Mesenteric fat pad (tissue), 1 donor: ENCODE measurements at regions not wholly inside any gene's neighbourhood (a gene's known extent, or its start where the extent isn't known, plus 50 kb on each side); places are given as distances from the start of the nearest gene placed in this dataset.
A peak's percentile ranks its signal among the peaks of the same experiment; 100 is the strongest.
"Not testable (repeated sequence)": the region's sequence is repeated elsewhere in the genome, so short reads cannot be mapped to it uniquely, and the experiment has no call there.

Experiments
- DNase-seq: peaks from one replicate; pipeline ENCODE4 v3.0.0-alpha.2; 2020; ENCODE audit warnings: low spot score
- donor health status: DM: yes; HTN: yes; CAD: no.

- DNase-seq, result not testable (repeated sequence)
Measured at GRCh38 chr17:30713805-30714204, 110.7 kb downstream of the CRLF3 start.

DNA sequence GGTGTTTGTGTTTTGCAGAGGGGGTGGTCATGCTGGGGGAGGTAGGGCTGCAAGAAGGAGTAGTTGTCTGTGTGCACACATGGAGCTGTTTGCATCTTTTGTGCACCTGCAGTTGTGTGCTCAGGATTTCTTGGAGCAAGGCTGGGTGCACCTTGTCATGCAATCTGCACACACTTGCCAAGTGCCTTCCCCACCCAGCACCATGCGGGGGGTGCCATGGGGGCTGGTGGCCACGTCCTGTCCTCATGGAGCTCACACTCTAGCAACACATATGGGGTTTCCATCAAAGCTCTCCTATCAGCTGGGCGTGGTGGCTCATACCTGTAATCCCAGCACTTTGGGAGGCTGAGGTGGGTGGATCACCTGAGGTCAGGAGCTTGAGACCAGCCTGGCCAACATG, 111.6 kb downstream of the CRLF3 start:
- not testable (repeated sequence) for DNase-seq

GRCh38 chr17:30711626-30712507, 112.6 kb downstream of the CRLF3 start:
- not testable (repeated sequence) for DNase-seq

DNA sequence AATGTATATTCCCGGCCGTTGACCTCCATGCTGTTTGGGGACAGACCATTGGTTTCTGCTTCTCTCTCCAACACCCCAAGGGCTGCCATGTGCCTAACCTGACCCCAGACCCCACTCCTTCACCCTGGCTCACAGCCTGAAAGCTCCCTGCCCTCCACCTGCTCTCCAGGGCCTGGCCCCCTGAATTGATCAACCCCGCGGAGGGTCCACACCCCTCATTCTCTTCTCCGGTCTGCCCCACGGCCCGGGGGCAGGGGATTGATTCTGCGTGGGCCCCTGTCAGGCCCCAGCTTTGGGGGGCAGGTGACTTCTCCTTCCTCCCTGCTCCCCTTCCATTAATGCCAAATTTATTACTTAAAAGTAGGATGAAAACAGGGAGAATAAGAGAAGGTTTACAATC, 113.3 kb downstream of the CRLF3 start:
- DNase-seq, result not testable (repeated sequence)

GRCh38 chr17:30710276-30711088, 114.0 kb downstream of the CRLF3 start:
- DNase-seq, result not testable (repeated sequence)

- not testable (repeated sequence) for DNase-seq
Measured at GRCh38 chr17:30709561-30710275, 114.8 kb downstream of the CRLF3 start.

- DNase-seq, result not testable (repeated sequence)
Measured at GRCh38 chr17:30709096-30709495, 115.4 kb downstream of the CRLF3 start.

GRCh38 chr17:30708241-30709078, 116.0 kb downstream of the CRLF3 start:
- peak; percentile 92 for DNase-seq

- not testable (repeated sequence) for DNase-seq
Measured at GRCh38 chr17:30707724-30708240, 116.7 kb downstream of the CRLF3 start.

DNA sequence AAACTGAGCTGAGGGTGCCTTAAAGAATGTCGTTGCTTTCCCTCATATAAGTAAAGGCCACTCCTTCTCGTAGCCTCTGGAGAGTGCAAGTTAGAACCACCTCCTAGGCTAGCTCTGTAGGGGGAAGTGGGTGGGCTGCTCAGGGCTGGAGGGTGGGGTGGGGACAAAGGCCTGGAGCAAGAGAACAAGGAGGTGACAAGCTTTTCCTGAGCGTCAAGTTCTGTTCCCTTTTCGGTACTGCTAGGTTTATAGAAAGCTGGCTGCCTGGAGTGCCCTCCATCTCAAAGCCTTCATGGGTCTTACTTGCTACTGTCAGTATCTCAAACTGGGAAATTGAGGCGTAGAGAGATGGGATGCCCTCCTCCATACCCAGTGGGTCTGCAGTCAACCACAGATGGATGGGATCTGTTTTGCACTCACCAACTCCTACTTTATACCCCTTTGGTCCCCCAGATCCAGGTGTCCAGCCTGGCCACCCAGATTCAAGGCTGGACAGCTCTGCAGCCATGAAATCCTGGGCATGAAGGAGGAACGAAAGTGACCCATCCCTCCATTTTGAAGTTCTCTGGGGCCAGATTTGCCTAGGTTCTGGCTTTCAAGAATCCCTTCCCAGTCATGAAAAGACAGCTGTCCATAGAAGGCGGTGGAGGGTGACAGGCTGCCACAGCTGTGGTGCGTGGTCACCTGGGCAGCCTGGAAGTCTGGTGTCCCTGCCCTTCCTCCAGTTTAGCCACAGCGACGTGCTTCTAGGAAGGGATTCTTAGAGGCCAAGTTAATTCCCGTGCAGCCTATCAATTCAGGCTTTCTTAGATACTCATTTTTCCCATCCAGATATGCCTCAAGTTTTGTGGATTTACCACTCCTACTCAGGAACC, 117.8 kb downstream of the CRLF3 start:
- not testable (repeated sequence) for DNase-seq

DNA sequence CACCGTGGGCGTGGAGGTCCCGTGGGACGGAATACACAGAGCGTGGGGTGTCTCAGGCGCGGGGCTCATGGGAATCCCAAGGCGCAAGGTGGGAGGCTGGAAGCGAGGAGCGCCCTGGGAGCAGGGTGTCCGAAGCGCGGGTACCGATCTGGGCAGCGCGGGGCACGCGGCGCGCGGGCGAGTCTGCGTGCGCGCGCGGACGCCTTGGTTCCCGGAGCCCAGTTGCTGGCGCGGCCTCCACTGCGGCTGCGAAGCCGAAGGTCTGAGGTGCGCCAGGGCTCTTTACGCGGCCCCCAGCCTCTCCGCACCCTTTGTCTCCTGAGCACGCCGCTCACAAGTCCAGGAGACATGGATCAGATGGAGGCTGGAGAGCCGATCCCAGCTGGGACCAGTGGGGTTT, 118.5 kb downstream of the CRLF3 start:
- not testable (repeated sequence) for DNase-seq

GRCh38 chr17:30701498-30701989, 122.9 kb downstream of the CRLF3 start:
- DNase-seq, result no peak

GRCh38 chr17:30700833-30701232, 123.7 kb downstream of the CRLF3 start:
- not testable (repeated sequence) for DNase-seq

DNA sequence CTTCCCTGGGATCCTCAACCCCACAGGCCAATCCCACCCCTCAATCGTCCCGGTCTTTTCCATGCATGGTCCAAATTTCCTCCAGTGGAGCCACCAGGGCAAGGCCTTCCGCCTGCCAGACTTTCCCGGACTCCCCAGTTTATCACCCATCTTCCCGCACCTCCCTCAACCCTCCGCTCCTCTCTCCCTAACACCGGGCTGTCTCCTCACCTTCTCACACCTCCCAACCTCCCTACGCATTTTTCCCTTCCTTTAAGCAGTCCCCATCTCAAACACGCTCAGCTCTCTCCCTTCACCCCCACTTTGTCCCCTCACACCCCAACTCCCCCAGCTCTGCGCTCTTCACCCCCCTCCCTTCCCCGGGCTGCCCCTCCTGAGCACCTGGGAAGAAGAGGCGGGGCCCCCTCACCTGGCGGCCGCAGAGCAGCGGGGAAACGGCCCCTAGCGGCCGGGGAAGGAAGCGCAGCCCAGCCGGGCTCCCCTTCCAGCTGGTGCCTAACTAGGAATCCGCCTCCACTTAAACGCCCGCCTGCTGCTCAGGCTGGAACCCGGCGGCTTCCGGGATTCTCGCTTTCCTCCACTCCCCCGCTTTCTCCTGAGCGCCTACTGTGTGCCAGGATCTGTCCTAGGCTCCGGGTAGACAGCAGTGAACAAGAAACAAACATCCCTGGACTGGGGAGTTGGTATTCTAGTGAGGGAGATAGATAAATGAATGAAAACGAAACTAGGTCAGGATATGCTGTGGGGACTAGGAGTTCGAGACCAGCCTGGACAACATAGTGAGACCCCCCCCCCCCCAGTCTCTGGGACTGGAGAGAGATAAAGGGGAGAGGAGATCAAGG, 126.7 kb downstream of the CRLF3 start:
- not testable (repeated sequence) for DNase-seq

DNA sequence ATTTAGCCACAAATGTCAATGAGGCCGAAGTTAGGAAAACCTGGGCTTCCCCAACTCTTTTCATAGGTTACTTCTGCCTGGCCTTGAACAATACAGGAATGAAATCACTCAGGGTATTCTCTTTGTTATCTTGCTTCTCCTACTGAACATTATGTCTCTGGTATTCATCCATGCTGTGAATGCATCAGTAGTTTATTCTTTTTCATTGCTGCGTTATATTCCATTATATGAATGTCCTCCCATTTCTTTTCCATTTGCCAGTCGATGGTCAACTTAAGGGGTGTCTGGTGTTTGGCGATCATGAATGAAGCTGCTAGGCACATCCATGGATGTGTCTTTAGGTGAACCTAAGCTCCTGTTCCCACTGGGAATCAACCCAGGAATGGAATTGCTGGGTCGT, 128.3 kb downstream of the CRLF3 start:
- DNase-seq, result no peak

- not testable (repeated sequence) for DNase-seq
Measured at GRCh38 chr17:30695265-30695811, 129.2 kb downstream of the CRLF3 start.

GRCh38 chr17:30693772-30694171, 130.7 kb downstream of the CRLF3 start:
- DNase-seq, result not testable (repeated sequence)
